NCI-H774 (cell line): ENCODE measurements at regions not wholly inside any gene's neighbourhood (a gene's known extent, or its start where the extent isn't known, plus 50 kb on each side); places are given as distances from the start of the nearest gene placed in this dataset.
"Not testable (repeated sequence)": the region's sequence is repeated elsewhere in the genome, so short reads cannot be mapped to it uniquely, and the experiment has no call there.

ENCODE experiments used
- DNase-seq: peaks from one replicate; lab custom pipeline; 2025; lab: John Stamatoyannopoulos, UW

GRCh38 chr5:25453500-25453899 is 808.7 kb upstream of the CDH10 start:
- DNase-seq, result no peak

GRCh38 chr5:25451294-25451693 is 806.5 kb upstream of the CDH10 start:
- no peak for DNase-seq

- DNase-seq, result no peak
Observed at GRCh38 chr5:25448646-25449045, 803.9 kb upstream of the CDH10 start.

GRCh38 chr5:25448190-25448621 is 803.4 kb upstream of the CDH10 start:
- no peak for DNase-seq

GRCh38 chr5:25446061-25446420 is 801.3 kb upstream of the CDH10 start:
- DNase-seq, result not testable (repeated sequence)

GRCh38 chr5:25445381-25446060 is 800.7 kb upstream of the CDH10 start:
- not testable (repeated sequence) for DNase-seq

GRCh38 chr5:25444697-25445096 is 799.9 kb upstream of the CDH10 start:
- DNase-seq, result no peak

GRCh38 chr5:25441810-25442209 is 797.0 kb upstream of the CDH10 start:
- DNase-seq, result no peak

- no peak for DNase-seq
Observed at GRCh38 chr5:25439025-25439424, 794.2 kb upstream of the CDH10 start.

- not testable (repeated sequence) for DNase-seq
Observed at GRCh38 chr5:25438375-25438774, 793.6 kb upstream of the CDH10 start.

GRCh38 chr5:25436452-25436851 is 791.7 kb upstream of the CDH10 start:
- no peak for DNase-seq

GRCh38 chr5:25435882-25436281 is 791.1 kb upstream of the CDH10 start:
- DNase-seq, result no peak

- no peak for DNase-seq
Observed at GRCh38 chr5:25427240-25427639, 782.5 kb upstream of the CDH10 start.

- no peak for DNase-seq
Observed at GRCh38 chr5:25423271-25423670, 778.5 kb upstream of the CDH10 start.

GRCh38 chr5:25419684-25420083 is 774.9 kb upstream of the CDH10 start:
- DNase-seq, result no peak

GRCh38 chr5:25418978-25419377 is 774.2 kb upstream of the CDH10 start:
- DNase-seq, result no peak

- no peak for DNase-seq
Observed at GRCh38 chr5:25418319-25418859, 773.6 kb upstream of the CDH10 start.

- DNase-seq, result no peak
Observed at GRCh38 chr5:25416960-25417359, 772.2 kb upstream of the CDH10 start.

- no peak for DNase-seq
Observed at GRCh38 chr5:25415970-25416369, 771.2 kb upstream of the CDH10 start.

- DNase-seq, result no peak
Observed at GRCh38 chr5:25414742-25415141, 770.0 kb upstream of the CDH10 start.

GRCh38 chr5:25412116-25412661 is 767.4 kb upstream of the CDH10 start:
- DNase-seq, result no peak

- not testable (repeated sequence) for DNase-seq
Observed at GRCh38 chr5:25407365-25407764, 762.6 kb upstream of the CDH10 start.

- no peak for DNase-seq
Observed at GRCh38 chr5:25405850-25406249, 761.1 kb upstream of the CDH10 start.
